Neuronal stem cell (in vitro differentiated cells): ENCODE measurements at regions not wholly inside any gene's neighbourhood (a gene's known extent, or its start where the extent isn't known, plus 50 kb on each side); places are given as distances from the start of the nearest gene placed in this dataset.
A peak's percentile ranks its signal among the peaks of the same experiment; 100 is the strongest.

ENCODE experiments used
- DNase-seq: peaks from one replicate; pipeline ENCODE4 v3.0.0-alpha.2; 2013; ENCODE audit warnings: low spot score
- H2AFZ ChIP-seq: one replicate; pipeline ENCODE4 v1.6.1; 2013; ENCODE audit warnings: mild to moderate bottlenecking, low read length, inconsistent platforms
- H2AK5ac ChIP-seq: 2 replicates; pipeline ENCODE4 v1.6.1; 2013; ENCODE audit warnings: low read depth, mild to moderate bottlenecking, inconsistent platforms, low read length, moderate library complexity, mixed read lengths
- H2BK120ac ChIP-seq: 2 replicates; pipeline ENCODE4 v1.6.1; 2013; ENCODE audit warnings: low read depth, mild to moderate bottlenecking, inconsistent platforms, low read length, moderate library complexity, mixed read lengths
- H2BK12ac ChIP-seq: one replicate; pipeline ENCODE4 v1.6.1; 2013; ENCODE audit warnings: low read length, inconsistent platforms
- H2BK15ac ChIP-seq: 2 replicates; pipeline ENCODE4 v1.6.1; 2013; ENCODE audit warnings: mild to moderate bottlenecking, low read length, inconsistent platforms, mixed read lengths
- H2BK5ac ChIP-seq: one replicate; pipeline ENCODE4 v1.6.1; 2013; ENCODE audit warnings: inconsistent platforms, mild to moderate bottlenecking, low read length, moderate library complexity
- H3K14ac ChIP-seq: one replicate; pipeline ENCODE4 v1.6.1; 2013; ENCODE audit warnings: low read length, inconsistent platforms
- H3K18ac ChIP-seq: 2 replicates; pipeline ENCODE4 v1.6.1; 2013; ENCODE audit warnings: low read length, inconsistent platforms
- H3K23ac ChIP-seq: 2 replicates; pipeline ENCODE4 v1.6.1; 2013; ENCODE audit warnings: low read depth, mild to moderate bottlenecking, mixed read lengths, low read length, inconsistent platforms; ENCODE audit not compliant: poor library complexity
- H3K27ac ChIP-seq: replicated peaks from 3 replicates; pipeline ENCODE4 v1.5.1; 2013; ENCODE audit warnings: low read length, inconsistent platforms
- H3K27me3 ChIP-seq, 3 experiments: 2 replicates each; pipeline ENCODE4 v1.6.1; 2013; ENCODE audit warnings: low read length in 3 of 3, mild to moderate bottlenecking in 2 of 3, inconsistent platforms in 1 of 3, low read depth in 1 of 3, mixed read lengths in 1 of 3, moderate library complexity in 1 of 3; ENCODE audit not compliant: control insufficient read depth in 3 of 3, insufficient read depth in 3 of 3
- H3K36me3 ChIP-seq, 2 donors: replicated peaks in 1 of 2; 2 replicates each; pipeline ENCODE4 v1.6.1; 2013; ENCODE audit warnings: low read length in 2 of 2; ENCODE audit not compliant: control insufficient read depth in 2 of 2, insufficient read depth in 2 of 2
- H3K4ac ChIP-seq: 2 replicates; pipeline ENCODE4 v1.6.1; 2013; ENCODE audit warnings: inconsistent platforms, mild to moderate bottlenecking, low read length, moderate library complexity
- H3K4me1 ChIP-seq, 2 donors: 1 replicate in 1 of 2; 2 replicates in 1 of 2; pipeline ENCODE4 v1.6.1; 2013; ENCODE audit warnings: low read length in 2 of 2, low read depth in 1 of 2; ENCODE audit not compliant: control insufficient read depth in 2 of 2, insufficient read depth in 1 of 2
- H3K4me2 ChIP-seq: one replicate; pipeline ENCODE4 v1.6.1; 2013; ENCODE audit warnings: mild to moderate bottlenecking, low read length, inconsistent platforms; ENCODE audit not compliant: insufficient read depth, poor library complexity, severe bottlenecking
- H3K4me3 ChIP-seq, 2 donors: 2 replicates each; pipeline ENCODE4 v1.5.1; 2013; ENCODE audit warnings: low read length in 2 of 2, mild to moderate bottlenecking in 2 of 2, inconsistent platforms in 1 of 2, moderate library complexity in 1 of 2
- H3K79me1 ChIP-seq: one replicate; pipeline ENCODE4 v1.6.1; 2013; ENCODE audit warnings: low read depth, mild to moderate bottlenecking, inconsistent platforms, low read length, moderate library complexity
- H3K9ac ChIP-seq: one replicate; pipeline ENCODE4 v1.6.1; 2013; ENCODE audit warnings: mild to moderate bottlenecking, low read depth, low read length, inconsistent platforms; ENCODE audit not compliant: poor library complexity
- H3K9me3 ChIP-seq, 2 donors: replicated peaks in 1 of 2; 2 replicates each; pipeline versions ENCODE3 to v1.6.1; 2013; ENCODE audit warnings: low read length in 2 of 2, mild to moderate bottlenecking in 2 of 2, inconsistent platforms in 1 of 2, low read depth in 1 of 2, mixed read lengths in 1 of 2, moderate library complexity in 1 of 2; ENCODE audit not compliant: control insufficient read depth in 2 of 2, insufficient read depth in 1 of 2
- H4K8ac ChIP-seq: one replicate; pipeline ENCODE4 v1.6.1; 2013; ENCODE audit warnings: low read depth, mild to moderate bottlenecking, inconsistent platforms, low read length, moderate library complexity
- H4K91ac ChIP-seq: one replicate; pipeline ENCODE4 v1.6.1; 2013; ENCODE audit warnings: low read length, low read depth, mild to moderate bottlenecking, inconsistent platforms; ENCODE audit not compliant: poor library complexity
- WGBS, 2 donors: extraction: QIAGEN DNeasy Blood & Tissue Kit; methylation state at CpG; one replicate each; pipeline ENCODE4 v1.1.7; 2013; ENCODE audit warnings: missing lambda C conversion rate in 2 of 2, mixed read lengths in 1 of 2; ENCODE audit not compliant: insufficient read length in 2 of 2, insufficient replicate concordance in 1 of 2; ENCODE audit errors: extremely low coverage in 2 of 2; 5-methylcytosine and 5-hydroxymethylcytosine counted together

- Histone ChIP-seq H3K27ac (peak overlapping the region; percentile 56), H2BK5ac (no peak overlapping the region), H3K79me1 (no peaks in the 10 kb centered on the region), H3K9me3 (peaks cover 0 to 2% of the 10 kb centered on the region in 2 donors), H3K36me3 (no peaks in the 10 kb centered on the region), H2AK5ac (no peak overlapping the region), H3K4ac (no peak overlapping the region), H4K8ac (no peak overlapping the region), H4K91ac (no peak overlapping the region), H3K4me3 (no peak overlapping the region), H3K4me2 (peak overlapping the region; percentile 15), H2AFZ (peak overlapping the region; percentile 83), H2BK120ac (no peak overlapping the region), H2BK12ac (no peak overlapping the region), H3K14ac (no peak overlapping the region), H3K9ac (no peak overlapping the region), H3K27me3 (no peaks in the 10 kb centered on the region), H3K23ac (no peak overlapping the region), H3K4me1 (peaks cover 1 to 9% of the 10 kb centered on the region in 2 donors), H2BK15ac (no peak overlapping the region), H3K18ac (no peak overlapping the region)
- peak; percentile 53 for DNase-seq
- WGBS, 2 donors = no CpG with 5 or more reads among the region's 8 CpGs
These were observed 59.0 kb upstream of the ZNF532 start for GRCh38 chr18:58805467-58806187.

- Histone ChIP-seq H3K9ac (no peak overlapping the region), H3K9me3 (peaks cover 0 to 2% of the 10 kb centered on the region in 2 donors), H3K36me3 (no peaks in the 10 kb centered on the region), H2BK15ac (no peak overlapping the region), H3K14ac (no peak overlapping the region), H4K8ac (no peak overlapping the region), H2BK120ac (no peak overlapping the region), H2AK5ac (peak overlapping the region; percentile 60), H3K27ac (no peak overlapping the region), H3K23ac (no peak overlapping the region), H2BK12ac (no peak overlapping the region), H3K18ac (peak overlapping the region; percentile 65), H3K27me3 (no peaks in the 10 kb centered on the region), H3K79me1 (no peaks in the 10 kb centered on the region), H3K4me2 (no peak overlapping the region), H2BK5ac (no peak overlapping the region), H2AFZ (no peak overlapping the region), H4K91ac (no peak overlapping the region), H3K4me3 (peak overlapping the region in 1 of 2 donors; percentile 32), H3K4me1 (peaks cover 1 to 9% of the 10 kb centered on the region in 2 donors), H3K4ac (no peak overlapping the region)
- no peak for DNase-seq
- no CpG with 5 or more reads among the region's 20 CpGs for WGBS, 2 donors
These were observed 57.6 kb upstream of the ZNF532 start for GRCh38 chr18:58806826-58807714.

GRCh38 chr18:58807766-58808165 lies 56.9 kb upstream of the ZNF532 start:
- no peak overlapping the region for H2BK120ac ChIP-seq
- H3K4me3 ChIP-seq = no peak overlapping the region
- H2BK12ac ChIP-seq = no peak overlapping the region
- no peak overlapping the region for H3K4ac ChIP-seq
- no peak overlapping the region for H3K23ac ChIP-seq
- no peak overlapping the region for H3K9ac ChIP-seq
- H4K8ac ChIP-seq = no peak overlapping the region
- no peaks in the 10 kb centered on the region for H3K27me3 ChIP-seq
- H3K4me1 ChIP-seq = peaks cover 1 to 9% of the 10 kb centered on the region in 2 donors
- H3K18ac ChIP-seq = no peak overlapping the region
- no peak overlapping the region for H2AK5ac ChIP-seq
- no peaks in the 10 kb centered on the region for H3K36me3 ChIP-seq
- H3K14ac ChIP-seq = no peak overlapping the region
- H4K91ac ChIP-seq = no peak overlapping the region
- no peak overlapping the region for H3K27ac ChIP-seq
- no peak overlapping the region for H3K4me2 ChIP-seq
- DNase-seq = no peak
- no CpG with 5 or more reads among the region's 10 CpGs for WGBS, 2 donors
- peaks cover 0 to 2% of the 10 kb centered on the region in 2 donors for H3K9me3 ChIP-seq
- H2AFZ ChIP-seq = no peak overlapping the region
- no peak overlapping the region for H2BK15ac ChIP-seq
- H3K79me1 ChIP-seq = no peaks in the 10 kb centered on the region
- H2BK5ac ChIP-seq = no peak overlapping the region

GRCh38 chr18:58808349-58808748 lies 56.3 kb upstream of the ZNF532 start:
- peaks cover 1 to 9% of the 10 kb centered on the region in 2 donors for H3K4me1 ChIP-seq
- H3K27me3 ChIP-seq = no peaks in the 10 kb centered on the region
- H4K8ac ChIP-seq = no peak overlapping the region
- no peak overlapping the region for H2BK120ac ChIP-seq
- no peaks in the 10 kb centered on the region for H3K36me3 ChIP-seq
- H2AK5ac ChIP-seq = peak overlapping the region; percentile 35
- H3K4me2 ChIP-seq = no peak overlapping the region
- H3K4ac ChIP-seq = no peak overlapping the region
- H3K79me1 ChIP-seq = no peaks in the 10 kb centered on the region
- H3K27ac ChIP-seq = no peak overlapping the region
- H3K9me3 ChIP-seq = peaks cover 0 to 2% of the 10 kb centered on the region in 2 donors
- no peak overlapping the region for H3K14ac ChIP-seq
- peak overlapping the region; percentile 19 for H3K18ac ChIP-seq
- H2BK15ac ChIP-seq = no peak overlapping the region
- no peak overlapping the region for H2BK12ac ChIP-seq
- no peak overlapping the region for H2AFZ ChIP-seq
- no CpG with 5 or more reads among the region's 10 CpGs for WGBS, 2 donors
- no peak overlapping the region for H4K91ac ChIP-seq
- no peak for DNase-seq
- no peak overlapping the region for H3K9ac ChIP-seq
- H2BK5ac ChIP-seq = no peak overlapping the region
- no peak overlapping the region for H3K4me3 ChIP-seq
- no peak overlapping the region for H3K23ac ChIP-seq
